H9 (cell line): ENCODE measurements at regions not wholly inside any gene's neighbourhood (a gene's known extent, or its start where the extent isn't known, plus 50 kb on each side); places are given as distances from the start of the nearest gene placed in this dataset.

Experiments
- DNase-seq: peaks from one replicate; pipeline ENCODE4 v3.0.0-alpha.2; 2017
- H2AFZ ChIP-seq: one replicate; pipeline ENCODE4 v1.6.1; 2013; ENCODE audit warnings: mild to moderate bottlenecking, low read length, control low read depth, moderate library complexity
- H2AK5ac ChIP-seq: 2 replicates; pipeline ENCODE4 v1.6.1; 2013; ENCODE audit warnings: low read length, control low read depth, mixed read lengths; ENCODE audit not compliant: insufficient read length
- H2BK120ac ChIP-seq: one replicate; pipeline ENCODE4 v1.6.1; 2013; ENCODE audit warnings: low read depth, mild to moderate bottlenecking, low read length, control low read depth, inconsistent platforms; ENCODE audit not compliant: poor library complexity, severe bottlenecking
- H2BK12ac ChIP-seq: 2 replicates; pipeline ENCODE4 v1.6.1; 2013; ENCODE audit warnings: low read length, control low read depth, mixed read lengths, low read depth; ENCODE audit not compliant: insufficient read length
- H2BK15ac ChIP-seq: 2 replicates; pipeline ENCODE4 v1.6.1; 2013; ENCODE audit warnings: low read depth, low read length, control low read depth
- H2BK20ac ChIP-seq: one replicate; pipeline ENCODE4 v1.6.1; 2013; ENCODE audit warnings: low read depth, mild to moderate bottlenecking, low read length, control low read depth, inconsistent platforms; ENCODE audit not compliant: poor library complexity, severe bottlenecking
- H2BK5ac ChIP-seq: 2 replicates; pipeline ENCODE4 v1.6.1; 2013; ENCODE audit warnings: low read length, control low read depth, mixed read lengths; ENCODE audit not compliant: insufficient read length
- H3K14ac ChIP-seq: 2 replicates; pipeline ENCODE4 v1.6.1; 2013; ENCODE audit warnings: low read length, control low read depth; ENCODE audit not compliant: insufficient read depth
- H3K18ac ChIP-seq: 2 replicates; pipeline ENCODE4 v1.6.1; 2013; ENCODE audit warnings: low read depth, mild to moderate bottlenecking, mixed read lengths, low read length, control low read depth; ENCODE audit not compliant: insufficient read length
- H3K23ac ChIP-seq: 2 replicates; pipeline ENCODE4 v1.6.1; 2013; ENCODE audit warnings: low read length, control low read depth, mixed read lengths, low read depth; ENCODE audit not compliant: insufficient read length
- H3K23me2 ChIP-seq: 2 replicates; pipeline ENCODE4 v1.6.1; 2013; ENCODE audit warnings: low read depth, mild to moderate bottlenecking, mixed read lengths, low read length, control low read depth; ENCODE audit not compliant: insufficient read length, poor library complexity, severe bottlenecking
- H3K27ac ChIP-seq: 2 replicates; pipeline ENCODE4 v1.5.1; 2013; ENCODE audit warnings: low read length, control low read depth, mixed read lengths, low read depth; ENCODE audit not compliant: insufficient read length
- H3K27me3 ChIP-seq: 2 replicates; pipeline ENCODE4 v1.6.1; 2013; ENCODE audit warnings: low read length, control low read depth, inconsistent platforms; ENCODE audit not compliant: insufficient read depth
- H3K4ac ChIP-seq: 2 replicates; pipeline ENCODE4 v1.6.1; 2013; ENCODE audit warnings: low read depth, mild to moderate bottlenecking, control low read depth, inconsistent platforms, low read length, moderate library complexity
- H3K4me1 ChIP-seq: 2 replicates; pipeline ENCODE4 v1.6.1; 2013; ENCODE audit warnings: low read length, control low read depth, inconsistent platforms; ENCODE audit not compliant: insufficient read depth
- H3K4me2 ChIP-seq: 2 replicates; pipeline ENCODE4 v1.6.1; 2013; ENCODE audit warnings: low read length, control low read depth, mixed read lengths; ENCODE audit not compliant: insufficient read length, insufficient read depth
- H3K56ac ChIP-seq: 2 replicates; pipeline ENCODE4 v1.6.1; 2013; ENCODE audit warnings: low read depth, mild to moderate bottlenecking, mixed read lengths, low read length, control low read depth; ENCODE audit not compliant: insufficient read length
- H3K79me1 ChIP-seq: 2 replicates; pipeline ENCODE4 v1.6.1; 2013; ENCODE audit warnings: low read depth, mild to moderate bottlenecking, moderate library complexity, low read length, control low read depth, inconsistent platforms; ENCODE audit not compliant: insufficient read depth, poor library complexity, severe bottlenecking
- H3K79me2 ChIP-seq: 2 replicates; pipeline ENCODE4 v1.6.1; 2013; ENCODE audit warnings: low read length, control low read depth, inconsistent platforms; ENCODE audit not compliant: insufficient read depth
- H3K9ac ChIP-seq: 2 replicates; pipeline ENCODE4 v1.6.1; 2013; ENCODE audit warnings: low read length, control low read depth, mixed read lengths; ENCODE audit not compliant: insufficient read length; ENCODE audit errors: extremely low read depth
- H3K9me3 ChIP-seq: one replicate; pipeline ENCODE4 v1.6.1; 2013; ENCODE audit warnings: low read depth, low read length, inconsistent platforms; ENCODE audit not compliant: control insufficient read depth
- H3T11ph ChIP-seq: one replicate; pipeline ENCODE4 v1.6.1; 2013; ENCODE audit warnings: mild to moderate bottlenecking, low read length, control low read depth, inconsistent platforms
- H4K20me1 ChIP-seq: one replicate; pipeline ENCODE4 v1.6.1; 2013; ENCODE audit not compliant: control insufficient read depth, insufficient read length, insufficient read depth
- H4K5ac ChIP-seq: 2 replicates; pipeline ENCODE4 v1.6.1; 2013; ENCODE audit warnings: low read depth, mild to moderate bottlenecking, mixed read lengths, low read length, control low read depth; ENCODE audit not compliant: insufficient read length
- H4K8ac ChIP-seq: replicated peaks from 2 replicates; pipeline ENCODE4 v1.6.1; 2013; ENCODE audit warnings: low read length, control low read depth, mixed read lengths, low read depth; ENCODE audit not compliant: insufficient read length
- H4K91ac ChIP-seq: 2 replicates; pipeline ENCODE4 v1.6.1; 2013; ENCODE audit warnings: low read depth, mild to moderate bottlenecking, moderate library complexity, mixed read lengths, low read length, control low read depth; ENCODE audit not compliant: insufficient read length
- H3K27ac Mint-ChIP-seq, 3 experiments: 2 replicates in 2 of 3; 3 replicates in 1 of 3; pipeline ENCODE4 v1.8.0; 2020 to 2021; ENCODE audit warnings: mixed read lengths in 3 of 3, mild to moderate bottlenecking in 1 of 3, moderate library complexity in 1 of 3
- H3K27me3 Mint-ChIP-seq: 2 replicates; pipeline ENCODE4 v1.8.0; 2021; ENCODE audit warnings: low read depth, mild to moderate bottlenecking, moderate library complexity, mixed read lengths
- H3K36me3 Mint-ChIP-seq, 3 experiments: 2 replicates in 2 of 3; 3 replicates in 1 of 3; pipeline ENCODE4 v1.8.0; 2020 to 2021; ENCODE audit warnings: low read depth in 3 of 3, mixed read lengths in 3 of 3; ENCODE audit not compliant: insufficient read depth in 1 of 3
- H3K4me1 Mint-ChIP-seq, 2 experiments: 2 replicates each; pipeline ENCODE4 v1.8.0; 2020; ENCODE audit warnings: mixed read lengths in 2 of 2
- H3K4me3 Mint-ChIP-seq, 2 experiments: 2 replicates in 1 of 2; 3 replicates in 1 of 2; pipeline ENCODE4 v1.8.0; 2020 to 2021; ENCODE audit warnings: mild to moderate bottlenecking in 2 of 2, mixed read lengths in 2 of 2, moderate library complexity in 1 of 2
- H3K9me3 Mint-ChIP-seq, 2 experiments: 2 replicates in 1 of 2; 3 replicates in 1 of 2; pipeline ENCODE4 v1.8.0; 2020; ENCODE audit warnings: mild to moderate bottlenecking in 2 of 2, mixed read lengths in 2 of 2, moderate library complexity in 1 of 2
- WGBS: extraction: QIAGEN DNeasy Blood & Tissue Kit; methylation state at CpG from one replicate; pipeline ENCODE4 v1.1.7; 2013; ENCODE audit warnings: missing lambda C conversion rate, low lambda C conversion rate, mixed read lengths; ENCODE audit not compliant: insufficient read length; ENCODE audit errors: extremely low coverage; 5-methylcytosine and 5-hydroxymethylcytosine counted together
- TF ChIP-seq, protein P1 (sequence below): fragments of 200-600 bp; sonication (generic); conservative IDR thresholded peaks from 3 replicates; pipeline ENCODE4 v1.8.0; 2021; ENCODE audit warnings: antibody characterized with exemption, mild to moderate bottlenecking

- Histone ChIP-seq H4K8ac (no peak overlapping the region), H3K4me1 (peaks cover 5% of the 10 kb centered on the region; the same call in 1 of the 2 replicates), H3K9ac (no peak overlapping the region), H3K56ac (no peak overlapping the region), H3K4ac (no peak overlapping the region), H3K14ac (no peak overlapping the region), H3K9me3 (no peaks in the 10 kb centered on the region), H3K27ac (no peak overlapping the region), H2AFZ (no peak overlapping the region), H3K23ac (no peak overlapping the region), H2BK12ac (no peak overlapping the region), H4K20me1 (no peaks in the 10 kb centered on the region), H3K27me3 (peaks cover 16% of the 10 kb centered on the region; the same call in 1 of the 2 replicates), H2BK20ac (no peak overlapping the region), H2BK5ac (no peak overlapping the region), H4K91ac (no peak overlapping the region), H3T11ph (no peak overlapping the region), H3K4me2 (no peak overlapping the region), H2BK120ac (no peak overlapping the region), H2BK15ac (no peak overlapping the region), H2AK5ac (no peak overlapping the region), H3K79me1 (no peaks in the 10 kb centered on the region), H3K79me2 (no peaks in the 10 kb centered on the region), H3K23me2 (no peaks in the 10 kb centered on the region), H4K5ac (no peak overlapping the region), H3K18ac (no peak overlapping the region)
- Mint-ChIP-seq H3K4me3 (no peak overlapping the region), H3K4me1 (peaks cover 45 to 46% of the 10 kb centered on the region in 2 experiments), H3K27me3 (peaks cover 45% of the 10 kb centered on the region), H3K27ac (no peak overlapping the region), H3K9me3 (peaks cover 8 to 10% of the 10 kb centered on the region in 2 experiments; a peak in 2 of 5 replicates), H3K36me3 (peaks cover 0 to 7% (median 5%) of the 10 kb centered on the region in 3 experiments; a peak in 3 of 7 replicates)
- no CpG with 5 or more reads among the region's 2 CpGs for WGBS
- TF ChIP-seq, protein P1, sequence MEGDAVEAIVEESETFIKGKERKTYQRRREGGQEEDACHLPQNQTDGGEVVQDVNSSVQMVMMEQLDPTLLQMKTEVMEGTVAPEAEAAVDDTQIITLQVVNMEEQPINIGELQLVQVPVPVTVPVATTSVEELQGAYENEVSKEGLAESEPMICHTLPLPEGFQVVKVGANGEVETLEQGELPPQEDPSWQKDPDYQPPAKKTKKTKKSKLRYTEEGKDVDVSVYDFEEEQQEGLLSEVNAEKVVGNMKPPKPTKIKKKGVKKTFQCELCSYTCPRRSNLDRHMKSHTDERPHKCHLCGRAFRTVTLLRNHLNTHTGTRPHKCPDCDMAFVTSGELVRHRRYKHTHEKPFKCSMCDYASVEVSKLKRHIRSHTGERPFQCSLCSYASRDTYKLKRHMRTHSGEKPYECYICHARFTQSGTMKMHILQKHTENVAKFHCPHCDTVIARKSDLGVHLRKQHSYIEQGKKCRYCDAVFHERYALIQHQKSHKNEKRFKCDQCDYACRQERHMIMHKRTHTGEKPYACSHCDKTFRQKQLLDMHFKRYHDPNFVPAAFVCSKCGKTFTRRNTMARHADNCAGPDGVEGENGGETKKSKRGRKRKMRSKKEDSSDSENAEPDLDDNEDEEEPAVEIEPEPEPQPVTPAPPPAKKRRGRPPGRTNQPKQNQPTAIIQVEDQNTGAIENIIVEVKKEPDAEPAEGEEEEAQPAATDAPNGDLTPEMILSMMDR: no peak
- no peak for DNase-seq
Measured at GRCh38 chr13:54383604-54384003, 1355.0 kb downstream of the OLFM4 start.
